HG03575 (cell line): ENCODE measurements at regions not wholly inside any gene's neighbourhood (a gene's known extent, or its start where the extent isn't known, plus 50 kb on each side); places are given as distances from the start of the nearest gene placed in this dataset.
"Not testable (repeated sequence)": the region's sequence is repeated elsewhere in the genome, so short reads cannot be mapped to it uniquely, and the experiment has no call there.

Experiments
- ATAC-seq: cut with Tn5 transposase; IDR thresholded peaks from one replicate; pipeline ENCODE4 v1.9.1; 2021; ENCODE audit not compliant: unreplicated experiment, insufficient number of reproducible peaks, low FRiP score; ENCODE audit errors: extremely low read depth

DNA sequence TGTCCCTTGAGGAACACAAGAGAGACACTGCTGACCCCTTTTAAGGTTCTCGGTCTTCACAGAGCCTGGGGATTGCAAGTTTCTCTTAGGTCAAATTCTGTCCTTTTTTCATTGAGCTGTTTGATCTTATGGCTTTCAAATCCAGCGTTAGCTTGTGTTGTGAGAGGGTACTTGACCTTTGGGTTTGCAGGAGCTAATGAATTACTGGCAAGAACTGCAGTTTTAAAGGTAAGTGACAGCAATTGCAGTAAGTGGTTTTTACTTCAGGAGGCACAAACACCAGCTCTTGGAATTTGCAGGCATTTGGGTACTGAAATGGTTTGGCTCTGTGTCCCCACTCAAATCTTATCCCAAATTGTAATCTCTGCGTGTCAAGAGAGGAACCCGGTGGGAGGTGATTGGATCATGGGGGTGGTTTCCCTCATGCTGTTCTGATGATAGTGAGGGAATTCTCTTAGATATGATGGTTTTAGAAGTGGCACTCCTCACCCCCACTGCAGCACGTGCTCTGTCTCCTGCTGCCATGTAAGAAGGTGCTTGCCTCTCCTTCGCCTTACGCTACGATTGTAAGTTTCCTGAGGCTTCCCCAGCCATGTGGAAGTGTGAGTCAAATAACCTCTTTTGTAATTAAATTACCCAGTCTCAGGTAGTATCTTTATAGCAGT, 134.5 kb upstream of the LYPLAL1 start:
- no peak for ATAC-seq

- ATAC-seq: no peak
Observed at GRCh38 chr1:219039682-219040154, 134.0 kb upstream of the LYPLAL1 start.

- ATAC-seq: no peak
Observed at GRCh38 chr1:219040291-219040690, 133.4 kb upstream of the LYPLAL1 start.

- ATAC-seq: no peak
Observed at GRCh38 chr1:219041141-219041540, 132.5 kb upstream of the LYPLAL1 start.

DNA sequence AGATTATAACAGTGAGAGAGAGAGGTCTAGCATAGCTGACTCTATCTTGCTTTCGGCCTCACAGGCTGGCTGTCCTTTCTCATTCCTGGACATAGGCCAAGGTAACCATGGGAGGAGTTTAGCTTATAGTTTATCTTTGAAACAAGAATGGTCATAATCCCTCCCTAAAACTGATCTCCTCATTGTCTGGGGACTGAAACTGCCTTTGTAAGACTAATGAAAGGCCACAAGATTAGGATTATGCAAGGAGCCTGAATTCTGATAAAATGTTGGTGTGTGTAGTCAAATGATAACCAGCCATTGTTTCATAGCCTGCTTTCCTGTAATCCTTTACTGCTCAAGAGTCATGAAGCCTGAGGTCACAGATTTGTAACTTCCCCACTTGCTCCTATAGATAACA, 131.9 kb upstream of the LYPLAL1 start:
- ATAC-seq: no peak

- ATAC-seq: no peak
Observed at GRCh38 chr1:219042769-219043168, 130.9 kb upstream of the LYPLAL1 start.

GRCh38 chr1:219045246-219045645, 128.4 kb upstream of the LYPLAL1 start:
- no peak for ATAC-seq

DNA sequence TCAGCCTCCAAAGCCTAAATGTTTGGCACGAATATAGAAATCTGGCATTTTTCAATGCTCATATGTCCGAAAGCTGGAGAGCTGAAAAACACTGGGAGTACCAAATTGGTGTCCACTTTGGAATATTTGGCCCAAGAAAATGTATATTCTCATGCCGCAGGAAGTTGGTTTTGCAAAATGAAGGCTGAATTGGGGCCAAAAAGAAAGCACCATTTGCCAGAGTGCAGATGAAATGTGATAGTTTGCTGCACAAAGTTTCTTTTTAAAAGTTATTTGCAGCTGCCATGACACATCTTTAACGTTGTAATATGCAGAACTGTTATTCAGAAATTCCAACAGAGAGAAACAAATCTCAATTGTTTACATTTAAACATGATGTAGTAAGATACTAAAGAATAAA, 124.2 kb upstream of the LYPLAL1 start:
- ATAC-seq: no peak

DNA sequence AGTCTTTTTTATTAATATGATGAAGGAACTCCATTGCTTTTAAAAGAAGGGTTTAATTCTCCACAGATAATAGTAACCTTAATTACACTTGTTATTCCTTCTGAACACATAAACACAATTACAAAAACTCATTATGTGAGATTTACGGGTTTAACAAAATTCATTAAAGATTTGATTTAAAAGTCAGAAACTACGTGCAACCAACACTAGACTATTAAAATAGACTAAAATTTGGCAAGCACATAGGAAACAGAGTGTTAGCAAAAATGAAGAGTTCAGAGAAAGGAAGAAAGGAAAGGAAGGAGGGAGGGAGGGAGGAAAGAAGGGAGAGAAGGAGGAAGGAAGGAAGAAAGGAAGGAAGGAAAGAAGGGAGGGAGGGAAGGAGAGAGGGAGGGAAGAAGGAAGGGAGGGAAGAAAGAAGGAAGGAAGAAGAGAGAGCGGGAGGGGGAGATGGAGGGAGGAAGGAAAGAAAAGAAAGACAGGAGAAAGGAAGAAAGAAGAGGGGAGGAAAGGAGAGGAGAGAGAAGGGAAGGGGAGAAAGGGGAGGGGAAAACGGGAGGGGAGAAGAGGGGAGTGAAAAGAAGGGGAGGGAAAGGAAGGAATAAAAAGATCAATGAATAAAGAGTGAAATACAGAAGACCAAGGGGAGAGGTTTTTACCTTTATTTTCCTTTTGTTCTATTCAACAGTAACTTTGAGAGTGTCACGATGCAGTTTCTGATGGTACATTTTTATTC, 123.4 kb upstream of the LYPLAL1 start:
- ATAC-seq: no peak

DNA sequence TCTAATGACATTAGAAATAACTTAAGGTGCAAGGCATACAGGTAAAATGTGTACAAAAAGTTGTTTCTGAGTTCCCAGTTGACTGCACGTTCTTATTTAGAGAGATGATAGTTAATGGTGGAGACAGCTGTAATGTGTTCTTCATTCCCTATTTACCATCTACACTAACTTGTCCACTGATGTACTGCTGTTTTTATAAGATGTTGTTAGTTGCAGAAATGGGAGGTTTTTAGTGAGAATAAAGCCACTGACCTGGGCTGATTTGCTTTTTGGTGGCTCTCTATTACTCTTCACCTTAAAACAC, 122.9 kb upstream of the LYPLAL1 start:
- ATAC-seq: no peak

- ATAC-seq: no peak
Observed at GRCh38 chr1:219051547-219051946, 122.1 kb upstream of the LYPLAL1 start.

- ATAC-seq: no peak
Observed at GRCh38 chr1:219058891-219059820, 114.5 kb upstream of the LYPLAL1 start.

- ATAC-seq: no peak
Observed at GRCh38 chr1:219060798-219061197, 112.9 kb upstream of the LYPLAL1 start.

GRCh38 chr1:219062161-219062560, 111.5 kb upstream of the LYPLAL1 start:
- ATAC-seq: no peak

DNA sequence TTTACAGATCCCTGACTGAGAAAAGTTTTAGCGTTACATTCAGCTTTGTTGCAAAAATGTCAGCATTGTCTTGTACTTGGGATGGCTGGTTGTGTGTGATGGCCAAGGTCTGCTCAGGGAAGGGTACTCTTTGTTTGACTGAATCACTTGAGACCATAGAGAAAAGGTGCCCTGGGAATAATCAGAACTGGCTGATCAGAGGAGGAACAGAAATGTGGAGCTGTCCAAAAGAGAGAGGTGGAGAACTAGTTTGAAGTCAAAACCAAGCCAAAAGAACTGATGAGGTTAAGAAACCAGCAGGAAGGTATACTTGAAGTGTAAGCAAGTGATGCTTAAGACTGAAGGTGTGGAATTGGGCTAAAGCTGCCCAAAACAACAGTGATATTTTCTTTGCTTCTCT, 107.6 kb upstream of the LYPLAL1 start:
- no peak for ATAC-seq

GRCh38 chr1:219066631-219067349, 106.9 kb upstream of the LYPLAL1 start:
- ATAC-seq: no peak

GRCh38 chr1:219067350-219067712, 106.3 kb upstream of the LYPLAL1 start:
- ATAC-seq: no peak

DNA sequence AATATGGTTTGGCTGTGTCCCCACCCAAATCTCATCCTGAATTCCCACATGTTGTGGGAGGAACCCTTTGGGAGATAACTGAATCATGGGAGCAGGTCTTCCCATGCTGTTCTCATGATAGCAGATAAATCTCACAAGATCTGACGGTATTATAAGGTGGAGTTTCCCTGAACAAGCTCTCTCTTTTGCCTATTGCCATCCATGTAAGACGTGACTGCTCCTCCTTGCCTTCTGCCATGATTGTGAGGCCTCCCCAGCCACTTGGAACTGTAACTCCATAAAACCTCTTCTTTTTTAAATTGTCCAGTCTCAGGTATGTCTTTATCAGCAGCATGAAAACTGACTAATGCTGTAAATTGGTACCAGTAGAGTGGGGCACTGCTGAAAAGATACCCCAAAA, 103.3 kb upstream of the LYPLAL1 start:
- ATAC-seq: not testable (repeated sequence)

DNA sequence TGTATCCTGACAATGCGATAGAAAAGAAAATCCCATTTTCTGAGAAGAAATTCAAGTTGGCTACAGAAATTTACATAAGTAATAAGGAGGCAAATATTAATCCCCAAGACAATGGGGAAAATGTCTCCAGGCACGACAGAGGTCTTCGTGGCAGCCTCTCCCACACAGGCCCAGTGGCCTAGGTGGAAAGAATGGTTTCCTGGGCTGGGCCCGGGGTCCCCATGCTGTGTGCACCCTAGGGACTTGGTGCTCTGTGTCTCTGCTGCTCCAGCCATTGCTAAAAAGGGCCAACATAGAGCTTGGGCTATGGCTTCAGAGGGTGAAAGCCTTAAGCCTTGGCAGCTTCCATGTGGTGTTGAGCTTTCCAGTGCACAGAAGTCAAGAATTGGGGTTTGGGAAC, 102.5 kb upstream of the LYPLAL1 start:
- no peak for ATAC-seq
